HCT116 (cell line): ENCODE measurements at regions not wholly inside any gene's neighbourhood (a gene's known extent, or its start where the extent isn't known, plus 50 kb on each side); places are given as distances from the start of the nearest gene placed in this dataset.

Experiments used
- ATAC-seq: fragments of 200-7000 bp; cut with Tn5 transposase; 2 replicates; pipeline ENCODE4 v1.9.1; 2020; ENCODE audit warnings: mild to moderate bottlenecking, moderate library complexity
- BruUV-seq: library from RNA; stranded (reverse); fragments of 400-500 nt; replicated peaks from 2 replicates; lab custom pipeline; 2021; lab: Mats Ljungman, UMichigan
- CTCF ChIA-PET: fragments of 300-600 bp; sonication (Branson Sonifier 250); formaldehyde crosslinking; loops from one replicate; lab custom pipeline; 2021; ENCODE audit warnings: antibody characterized with exemption; lab: Charles Lee
- POLR2A ChIA-PET: fragments of 300-600, 350-600 bp; sonication (Branson Sonifier 250); formaldehyde crosslinking; loops from one replicate; lab custom pipeline; 2021; ENCODE audit warnings: antibody characterized with exemption; lab: Charles Lee
- RAD21 ChIA-PET, 2 experiments: fragments of 300-600 bp; sonication (Branson Sonifier 250); formaldehyde crosslinking; loops; one replicate each; lab custom pipeline; 2023; ENCODE audit warnings: low total read pairs in 2 of 2; ENCODE audit not compliant: uncharacterized antibody in 2 of 2, unreplicated experiment in 2 of 2, low non-redundant PET in 1 of 2; lab: Charles Lee
- DNase-seq: peaks from one replicate; pipeline ENCODE4 v3.0.0-alpha.2; 2010; ENCODE audit warnings: low read depth, low spot score
- H2AFZ ChIP-seq: fragments of 200-600 bp; shearing (Covaris generic), sonication (generic); 2 replicates; pipeline ENCODE4 v1.6.1; 2017; ENCODE audit warnings: low read depth, mixed run types, mixed read lengths, antibody characterized with exemption, low read length; ENCODE audit not compliant: poor library complexity, severe bottlenecking
- H3K27ac ChIP-seq: 2 replicates; pipeline ENCODE4 v1.5.1; 2012; ENCODE audit warnings: low read depth, low read length
- H3K27me3 ChIP-seq: fragments of 200-600 bp; sonication (generic); 2 replicates; pipeline ENCODE4 v1.6.1; 2016; ENCODE audit warnings: mixed run types, low read length, mixed read lengths; ENCODE audit not compliant: insufficient read depth
- H3K36me3 ChIP-seq, 2 experiments: fragments of 200-500 bp in 1 of 2; fragments of 200-600 bp in 1 of 2; sonication (Bioruptor generic) in 1 of 2; sonication (generic) in 1 of 2; 2 replicates each; pipeline versions ENCODE4 v1.5.1 to v1.6.1; 2014 to 2016; ENCODE audit warnings: low read length in 2 of 2, inconsistent platforms in 1 of 2, mixed read lengths in 1 of 2, mixed run types in 1 of 2; ENCODE audit not compliant: insufficient read depth in 2 of 2, control insufficient read depth in 1 of 2
- H3K4me1 ChIP-seq, 2 experiments: fragments of 200-600 bp in 1 of 2; sonication (generic) in 1 of 2; 2 replicates each; pipeline versions ENCODE4 v1.5.1 to v1.6.1; 2012 to 2017; ENCODE audit warnings: low read length in 2 of 2, inconsistent platforms in 1 of 2, mild to moderate bottlenecking in 1 of 2, mixed read lengths in 1 of 2, mixed run types in 1 of 2, moderate library complexity in 1 of 2; ENCODE audit not compliant: insufficient read depth in 2 of 2, control insufficient read depth in 1 of 2
- H3K4me2 ChIP-seq: fragments of 200-600 bp; sonication (generic); 2 replicates; pipeline ENCODE4 v1.6.1; 2017; ENCODE audit warnings: mixed run types, low read length, mixed read lengths
- H3K4me3 ChIP-seq, 2 experiments: fragments of 200-600 bp in 1 of 2; sonication (generic) in 1 of 2; replicated peaks in 1 of 2; 2 replicates each; pipeline ENCODE4 v1.5.1; 2011 to 2016; ENCODE audit warnings: low read length in 2 of 2, control low read depth in 1 of 2, low read depth in 1 of 2, mild to moderate bottlenecking in 1 of 2, mixed read lengths in 1 of 2, mixed run types in 1 of 2
- H3K79me2 ChIP-seq: fragments of 200-600 bp; sonication (generic); 2 replicates; pipeline ENCODE4 v1.6.1; 2017; ENCODE audit warnings: mild to moderate bottlenecking, mixed run types, low read length, moderate library complexity, mixed read lengths; ENCODE audit not compliant: insufficient read depth
- H3K9ac ChIP-seq: fragments of 200-600 bp; sonication (generic); 2 replicates; pipeline ENCODE4 v1.6.1; 2016; ENCODE audit warnings: low read length, mixed read lengths
- H3K9me2 ChIP-seq: fragments of 200-600 bp; sonication (generic), shearing (Covaris generic); 2 replicates; pipeline ENCODE4 v1.6.1; 2017; ENCODE audit warnings: mixed run types, mild to moderate bottlenecking, moderate library complexity; ENCODE audit not compliant: insufficient read depth
- H3K9me3 ChIP-seq, 2 experiments: fragments of 200-500 bp in 1 of 2; fragments of 200-600 bp in 1 of 2; sonication (Bioruptor generic) in 1 of 2; sonication (generic) in 1 of 2; 2 replicates each; pipeline ENCODE4 v1.6.1; 2014 to 2017; ENCODE audit warnings: low read length in 2 of 2, mixed read lengths in 2 of 2, inconsistent platforms in 1 of 2, low read depth in 1 of 2, mild to moderate bottlenecking in 1 of 2, mixed run types in 1 of 2, moderate library complexity in 1 of 2; ENCODE audit not compliant: control insufficient read depth in 1 of 2, insufficient read depth in 1 of 2
- H4K20me1 ChIP-seq: fragments of 200-600 bp; sonication (generic), shearing (Covaris generic); 2 replicates; pipeline ENCODE4 v1.6.1; 2017; ENCODE audit warnings: mixed run types, mild to moderate bottlenecking, moderate library complexity; ENCODE audit not compliant: insufficient read depth
- ATF3 ChIP-seq: IDR thresholded peaks from 2 replicates; pipeline ENCODE4 v1.6.1; 2012
- ELF1 ChIP-seq: IDR thresholded peaks from 2 replicates; pipeline ENCODE4 v1.6.1; 2012; ENCODE audit warnings: low read depth, borderline replicate concordance
- EZH2 ChIP-seq: fragments of 200-600 bp; sonication (generic); IDR thresholded peaks from 2 replicates; pipeline ENCODE4 v1.6.1; 2017; ENCODE audit warnings: antibody characterized with exemption, mixed run types
- EZH2phosphoT487 ChIP-seq: fragments of 200-600 bp; IDR thresholded peaks from 2 replicates; pipeline ENCODE4 v1.6.1; 2018; ENCODE audit warnings: antibody characterized with exemption, borderline replicate concordance
- POLR2AphosphoS5 ChIP-seq: IDR thresholded peaks from 2 replicates; pipeline ENCODE4 v1.6.1; 2011; ENCODE audit warnings: mild to moderate bottlenecking, low read depth, low read length, moderate library complexity
- SIN3A ChIP-seq: IDR thresholded peaks from 2 replicates; pipeline ENCODE4 v1.6.1; 2012; ENCODE audit warnings: low read depth
- SRF ChIP-seq: IDR thresholded peaks from 2 replicates; pipeline ENCODE4 v1.6.1; 2012; ENCODE audit warnings: low read depth
- TCF7L2 ChIP-seq: IDR thresholded peaks from 2 replicates; pipeline ENCODE4 v1.7.0; 2011; ENCODE audit warnings: borderline replicate concordance, inconsistent platforms; ENCODE audit not compliant: insufficient read depth, insufficient read length; ENCODE audit errors: extremely low read depth
- intact Hi-C: fragments of 100-400 bp; cut with micrococcal nuclease; formaldehyde crosslinking; loops from 2 replicates; pipeline ENCODE4 v1.10.0; 2022
- TF ChIP-seq, protein P1 (sequence below): IDR thresholded peaks from 2 replicates; pipeline ENCODE4 v1.6.1; 2011; ENCODE audit warnings: mild to moderate bottlenecking, low read length, moderate library complexity; ENCODE audit not compliant: insufficient replicate concordance; ENCODE audit errors: extremely low read depth

DNA sequence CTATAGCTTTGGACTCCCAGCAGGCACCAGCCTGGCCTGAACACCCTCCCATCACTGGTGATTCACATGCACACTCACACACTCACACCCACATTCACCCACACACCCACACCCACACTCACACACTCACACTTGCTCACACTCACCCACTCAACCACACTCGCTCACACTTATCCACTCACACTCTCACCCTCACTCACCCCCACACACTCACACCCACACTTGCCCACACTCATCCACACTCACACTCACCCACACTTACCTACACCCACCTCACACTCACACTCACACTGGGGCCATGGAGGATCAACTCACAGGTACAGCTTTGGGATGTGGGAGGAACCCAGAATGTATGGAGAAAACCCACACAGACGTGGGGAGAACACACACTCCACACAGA is 548.2 kb upstream of the FAT1 start:
- no peak overlapping the region for H2AFZ ChIP-seq
- ChIA-PET POLR2A (no interaction called here), CTCF (no interaction called here), RAD21 (no interaction called here)
- H3K9me2 ChIP-seq: no peaks in the 10 kb centered on the region
- no peaks in the 10 kb centered on the region for H3K4me1 ChIP-seq
- no peaks in the 10 kb centered on the region for H3K36me3 ChIP-seq
- intact Hi-C loops: no loop called here
- no peaks in the 10 kb centered on the region for H3K79me2 ChIP-seq
- H3K9ac ChIP-seq: no peak overlapping the region
- H3K27me3 ChIP-seq: no peaks in the 10 kb centered on the region
- BruUV-seq: no TSS peak
- no peaks in the 10 kb centered on the region for H3K9me3 ChIP-seq
- TF ChIP-seq SRF (no peak), POLR2AphosphoS5 (no peak), ELF1 (no peak), ATF3 (no peak), EZH2phosphoT487 (no peak), TCF7L2 (no peak), SIN3A (no peak), EZH2 (no peak)
- TF ChIP-seq, protein P1, sequence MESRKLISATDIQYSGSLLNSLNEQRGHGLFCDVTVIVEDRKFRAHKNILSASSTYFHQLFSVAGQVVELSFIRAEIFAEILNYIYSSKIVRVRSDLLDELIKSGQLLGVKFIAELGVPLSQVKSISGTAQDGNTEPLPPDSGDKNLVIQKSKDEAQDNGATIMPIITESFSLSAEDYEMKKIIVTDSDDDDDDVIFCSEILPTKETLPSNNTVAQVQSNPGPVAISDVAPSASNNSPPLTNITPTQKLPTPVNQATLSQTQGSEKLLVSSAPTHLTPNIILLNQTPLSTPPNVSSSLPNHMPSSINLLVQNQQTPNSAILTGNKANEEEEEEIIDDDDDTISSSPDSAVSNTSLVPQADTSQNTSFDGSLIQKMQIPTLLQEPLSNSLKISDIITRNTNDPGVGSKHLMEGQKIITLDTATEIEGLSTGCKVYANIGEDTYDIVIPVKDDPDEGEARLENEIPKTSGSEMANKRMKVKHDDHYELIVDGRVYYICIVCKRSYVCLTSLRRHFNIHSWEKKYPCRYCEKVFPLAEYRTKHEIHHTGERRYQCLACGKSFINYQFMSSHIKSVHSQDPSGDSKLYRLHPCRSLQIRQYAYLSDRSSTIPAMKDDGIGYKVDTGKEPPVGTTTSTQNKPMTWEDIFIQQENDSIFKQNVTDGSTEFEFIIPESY: no peak
- no peaks in the 10 kb centered on the region for H4K20me1 ChIP-seq
- DNase-seq (no peak), ATAC-seq (no peak)
- no peak overlapping the region for H3K4me2 ChIP-seq
- H3K27ac ChIP-seq: no peak overlapping the region
- H3K4me3 ChIP-seq: no peak overlapping the region
